ENCODE measurements at regions not wholly inside any gene's neighbourhood (a gene's known extent, or its start where the extent isn't known, plus 50 kb on each side); places are given as distances from the start of the nearest gene placed in this dataset.

DNA sequence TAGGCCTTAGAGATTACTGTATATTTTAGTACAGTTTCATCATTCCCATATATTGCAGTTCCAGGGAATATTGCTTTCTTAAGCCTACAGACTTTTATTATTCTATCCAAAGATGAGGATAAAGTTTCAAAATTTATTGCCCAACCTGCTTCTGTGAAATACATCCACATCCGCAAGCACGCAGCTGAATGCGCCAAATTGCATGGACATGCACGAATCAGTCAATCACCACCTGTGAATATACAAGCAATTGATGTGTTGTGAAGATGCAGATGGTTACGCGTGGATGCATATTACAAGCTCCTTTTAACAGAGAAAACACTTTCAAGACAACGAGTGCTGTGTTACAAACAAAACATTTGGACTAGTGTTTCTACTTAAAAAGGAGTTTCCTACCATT is 577.8 kb upstream of the PLXNA2 start:
- H3K9me3 Mint-ChIP-seq (ENCODE audit: low read depth), result no peaks in the 10 kb centered on the region
- H3K27me3 Mint-ChIP-seq, result peaks cover 2% of the 10 kb centered on the region
- TF ChIP-seq, protein P1, sequence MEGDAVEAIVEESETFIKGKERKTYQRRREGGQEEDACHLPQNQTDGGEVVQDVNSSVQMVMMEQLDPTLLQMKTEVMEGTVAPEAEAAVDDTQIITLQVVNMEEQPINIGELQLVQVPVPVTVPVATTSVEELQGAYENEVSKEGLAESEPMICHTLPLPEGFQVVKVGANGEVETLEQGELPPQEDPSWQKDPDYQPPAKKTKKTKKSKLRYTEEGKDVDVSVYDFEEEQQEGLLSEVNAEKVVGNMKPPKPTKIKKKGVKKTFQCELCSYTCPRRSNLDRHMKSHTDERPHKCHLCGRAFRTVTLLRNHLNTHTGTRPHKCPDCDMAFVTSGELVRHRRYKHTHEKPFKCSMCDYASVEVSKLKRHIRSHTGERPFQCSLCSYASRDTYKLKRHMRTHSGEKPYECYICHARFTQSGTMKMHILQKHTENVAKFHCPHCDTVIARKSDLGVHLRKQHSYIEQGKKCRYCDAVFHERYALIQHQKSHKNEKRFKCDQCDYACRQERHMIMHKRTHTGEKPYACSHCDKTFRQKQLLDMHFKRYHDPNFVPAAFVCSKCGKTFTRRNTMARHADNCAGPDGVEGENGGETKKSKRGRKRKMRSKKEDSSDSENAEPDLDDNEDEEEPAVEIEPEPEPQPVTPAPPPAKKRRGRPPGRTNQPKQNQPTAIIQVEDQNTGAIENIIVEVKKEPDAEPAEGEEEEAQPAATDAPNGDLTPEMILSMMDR (IDR thresholded peaks at IDR 0.05; ENCODE audit: unreplicated experiment), result no peak
- no peaks in the 10 kb centered on the region for H3K4me1 Mint-ChIP-seq (ENCODE audit: low read depth)
- no peaks in the 10 kb centered on the region for H3K36me3 Mint-ChIP-seq (ENCODE audit: insufficient read depth)
- no peak overlapping the region for H3K27ac Mint-ChIP-seq
- no peak overlapping the region for H3K4me3 Mint-ChIP-seq (ENCODE audit: low read depth)
- no peak for DNase-seq (ENCODE audit: low spot score, unreplicated experiment)

- TF ChIP-seq, protein P1 (IDR thresholded peaks at IDR 0.05; ENCODE audit: unreplicated experiment), result no peak
- Mint-ChIP-seq H3K27ac (no peak overlapping the region), H3K27me3 (peaks cover 8% of the 10 kb centered on the region), H3K4me1 (ENCODE audit: low read depth) (no peaks in the 10 kb centered on the region), H3K9me3 (ENCODE audit: low read depth) (no peaks in the 10 kb centered on the region), H3K4me3 (ENCODE audit: low read depth) (no peak overlapping the region), H3K36me3 (ENCODE audit: insufficient read depth) (no peaks in the 10 kb centered on the region)
- no peak for DNase-seq (ENCODE audit: low spot score, unreplicated experiment)
Measured at GRCh38 chr1:208825300-208825699, 581.1 kb upstream of the PLXNA2 start.

DNA sequence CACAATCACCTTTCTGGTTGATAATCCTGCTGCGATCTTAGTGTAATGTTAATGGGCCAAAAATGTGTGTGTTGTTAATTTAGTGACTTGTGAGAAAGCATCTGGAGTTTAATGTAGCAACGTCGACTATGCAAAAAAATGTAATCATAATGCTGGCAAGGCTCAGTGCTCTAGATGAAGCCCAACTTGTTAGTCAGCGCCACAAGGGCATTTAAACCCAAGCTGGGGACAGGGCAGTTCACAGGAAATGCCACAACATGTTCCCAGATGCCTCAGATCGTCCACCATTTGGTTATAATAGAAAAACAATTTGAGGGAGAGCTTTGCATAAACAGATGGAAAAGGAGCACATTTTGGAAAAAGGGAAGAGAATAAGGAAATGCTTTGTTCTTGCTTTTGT is 585.4 kb upstream of the PLXNA2 start:
- no peaks in the 10 kb centered on the region for H3K9me3 Mint-ChIP-seq (ENCODE audit: low read depth)
- no peak for DNase-seq (ENCODE audit: low spot score, unreplicated experiment)
- peaks cover 5% of the 10 kb centered on the region for H3K4me1 Mint-ChIP-seq (ENCODE audit: low read depth)
- peaks cover 8% of the 10 kb centered on the region for H3K27me3 Mint-ChIP-seq
- no peak overlapping the region for H3K27ac Mint-ChIP-seq
- no peaks in the 10 kb centered on the region for H3K36me3 Mint-ChIP-seq (ENCODE audit: insufficient read depth)
- TF ChIP-seq, protein P1 (IDR thresholded peaks at IDR 0.05; ENCODE audit: unreplicated experiment), result no peak
- H3K4me3 Mint-ChIP-seq (ENCODE audit: low read depth), result no peak overlapping the region

DNA sequence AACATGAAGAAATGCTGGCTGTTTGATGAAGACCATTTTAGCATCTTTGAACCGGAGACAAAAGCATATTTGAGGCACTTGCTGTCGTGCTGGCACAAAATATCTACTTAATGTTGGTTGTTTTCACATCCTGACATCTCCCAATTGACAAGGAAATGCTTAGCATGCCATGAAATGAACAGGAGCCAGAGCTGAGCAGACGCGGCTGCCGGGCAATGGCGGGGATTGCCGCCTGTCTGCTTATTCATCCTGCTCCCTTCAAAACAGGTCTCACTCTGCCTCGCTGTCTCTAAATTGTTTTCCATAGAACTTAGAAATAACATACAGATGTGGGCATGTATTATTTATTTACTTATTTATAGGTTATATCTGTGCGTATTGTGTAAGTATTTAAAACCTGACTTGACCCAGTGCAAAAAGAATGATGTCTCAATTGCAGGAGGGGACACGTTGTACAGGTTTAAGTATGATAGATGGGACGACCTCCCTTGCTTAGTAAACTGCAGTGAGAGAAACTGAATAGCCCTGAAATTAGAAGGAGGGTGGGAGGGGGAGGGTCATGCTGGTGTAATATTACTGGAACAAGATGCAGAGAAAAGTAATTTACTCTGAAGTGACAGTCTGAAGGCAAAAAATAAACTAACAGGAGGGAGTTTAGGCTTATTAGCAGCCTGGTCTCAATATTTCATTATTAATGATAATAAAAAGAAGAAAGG is 590.4 kb upstream of the PLXNA2 start:
- Mint-ChIP-seq H3K4me1 (ENCODE audit: low read depth) (peaks cover 15% of the 10 kb centered on the region), H3K27me3 (peaks cover 2% of the 10 kb centered on the region), H3K27ac (no peak overlapping the region), H3K9me3 (ENCODE audit: low read depth) (no peaks in the 10 kb centered on the region), H3K36me3 (ENCODE audit: insufficient read depth) (no peaks in the 10 kb centered on the region), H3K4me3 (ENCODE audit: low read depth) (no peak overlapping the region)
- TF ChIP-seq, protein P1 (IDR thresholded peaks at IDR 0.05; ENCODE audit: unreplicated experiment), result no peak
- DNase-seq (ENCODE audit: low spot score, unreplicated experiment), result no peak

DNA sequence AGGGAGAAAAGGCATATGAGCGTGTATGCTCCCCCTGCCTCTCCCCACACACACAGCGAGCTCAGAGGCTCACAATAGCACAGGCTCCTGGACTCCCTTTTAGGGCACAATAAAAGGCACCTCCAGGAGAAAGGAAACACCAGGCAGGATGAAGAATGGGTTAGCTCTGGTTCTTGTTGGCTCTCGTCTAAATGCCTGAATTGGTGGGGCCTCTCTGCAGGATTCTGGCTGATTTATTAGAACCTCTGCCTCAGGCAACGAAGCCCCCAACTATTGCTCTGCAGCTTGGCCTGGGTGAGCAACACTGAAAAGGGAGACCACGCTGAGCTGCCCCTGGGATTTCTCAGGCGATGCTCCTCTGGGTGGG is 590.9 kb upstream of the PLXNA2 start:
- H3K9me3 Mint-ChIP-seq (ENCODE audit: low read depth), result no peaks in the 10 kb centered on the region
- DNase-seq (ENCODE audit: low spot score, unreplicated experiment), result no peak
- H3K36me3 Mint-ChIP-seq (ENCODE audit: insufficient read depth), result no peaks in the 10 kb centered on the region
- no peaks in the 10 kb centered on the region for H3K27me3 Mint-ChIP-seq
- H3K27ac Mint-ChIP-seq, result peak overlapping the region; percentile 75
- peaks cover 15% of the 10 kb centered on the region for H3K4me1 Mint-ChIP-seq (ENCODE audit: low read depth)
- TF ChIP-seq, protein P1 (IDR thresholded peaks at IDR 0.05; ENCODE audit: unreplicated experiment), result no peak
- H3K4me3 Mint-ChIP-seq (ENCODE audit: low read depth), result no peak overlapping the region
